ENCODE measurements at regions not wholly inside any gene's neighbourhood (a gene's known extent, or its start where the extent isn't known, plus 50 kb on each side); places are given as distances from the start of the nearest gene placed in this dataset.

DNA sequence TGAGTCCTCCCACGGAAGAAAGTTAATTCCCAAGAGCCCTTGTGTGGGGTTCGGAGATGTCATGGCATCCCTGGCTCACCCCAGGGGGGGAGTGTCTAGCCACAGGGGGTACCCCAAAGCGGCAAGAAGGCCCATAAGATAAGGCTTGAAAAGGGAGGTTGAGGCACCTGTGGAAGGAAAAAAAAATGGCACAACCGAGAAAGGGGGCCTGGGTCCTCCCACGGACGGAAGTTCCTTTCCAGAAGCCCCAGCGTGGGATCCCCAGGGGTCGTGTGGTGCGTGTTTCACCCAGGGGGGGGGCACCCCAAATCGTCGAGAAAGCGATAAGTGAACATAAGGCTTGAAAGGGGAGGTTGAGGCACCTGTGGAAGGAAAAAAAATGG, 266.7 kb downstream of the ALG10 start:
- TF ChIP-seq, protein P1, sequence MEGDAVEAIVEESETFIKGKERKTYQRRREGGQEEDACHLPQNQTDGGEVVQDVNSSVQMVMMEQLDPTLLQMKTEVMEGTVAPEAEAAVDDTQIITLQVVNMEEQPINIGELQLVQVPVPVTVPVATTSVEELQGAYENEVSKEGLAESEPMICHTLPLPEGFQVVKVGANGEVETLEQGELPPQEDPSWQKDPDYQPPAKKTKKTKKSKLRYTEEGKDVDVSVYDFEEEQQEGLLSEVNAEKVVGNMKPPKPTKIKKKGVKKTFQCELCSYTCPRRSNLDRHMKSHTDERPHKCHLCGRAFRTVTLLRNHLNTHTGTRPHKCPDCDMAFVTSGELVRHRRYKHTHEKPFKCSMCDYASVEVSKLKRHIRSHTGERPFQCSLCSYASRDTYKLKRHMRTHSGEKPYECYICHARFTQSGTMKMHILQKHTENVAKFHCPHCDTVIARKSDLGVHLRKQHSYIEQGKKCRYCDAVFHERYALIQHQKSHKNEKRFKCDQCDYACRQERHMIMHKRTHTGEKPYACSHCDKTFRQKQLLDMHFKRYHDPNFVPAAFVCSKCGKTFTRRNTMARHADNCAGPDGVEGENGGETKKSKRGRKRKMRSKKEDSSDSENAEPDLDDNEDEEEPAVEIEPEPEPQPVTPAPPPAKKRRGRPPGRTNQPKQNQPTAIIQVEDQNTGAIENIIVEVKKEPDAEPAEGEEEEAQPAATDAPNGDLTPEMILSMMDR (IDR thresholded peaks at IDR 0.05) = no peak
- TF ChIP-seq POLR2A (IDR thresholded peaks at IDR 0.05) = no peak
- H3K27me3 ChIP-seq = no peaks in the 10 kb centered on the region
- no peaks in the 10 kb centered on the region for H3K36me3 ChIP-seq (replicated peaks in 1 of 2; ENCODE audit: insufficient read depth in 1 of 2, low read depth in 2 of 2)
- no peak overlapping the region for H3K27ac ChIP-seq
- DNase-seq = no peak
- no peak for ATAC-seq
- H3K4me1 ChIP-seq = no peaks in the 10 kb centered on the region
- WGBS, 2 donors = 64 to 74% methylated on average over 12 of the region's 12 CpGs
- H3K9me3 ChIP-seq = peaks cover 0 to 29% (median 0%) of the 10 kb centered on the region in 3 donors
- intact Hi-C loops (cut with DNase I) = no loop called here
- no peak overlapping the region for H3K4me3 ChIP-seq

- H3K4me1 ChIP-seq = no peaks in the 10 kb centered on the region
- H3K9me3 ChIP-seq = peaks cover 0 to 29% (median 0%) of the 10 kb centered on the region in 3 donors
- TF ChIP-seq, protein P1 (IDR thresholded peaks at IDR 0.05) = no peak
- no peak for TF ChIP-seq POLR2A (IDR thresholded peaks at IDR 0.05)
- no peak overlapping the region for H3K27ac ChIP-seq
- DNase-seq = peak in 1 of 4 donors; percentile 4
- no peaks in the 10 kb centered on the region for H3K36me3 ChIP-seq (replicated peaks in 1 of 2; ENCODE audit: insufficient read depth in 1 of 2, low read depth in 2 of 2)
- 46 to 60% methylated on average over 42 to 49 of the region's 49 CpGs for WGBS, 2 donors
- no peak overlapping the region for H3K4me3 ChIP-seq
- H3K27me3 ChIP-seq = no peaks in the 10 kb centered on the region
- intact Hi-C loops (cut with DNase I) = no loop called here
- ATAC-seq = no peak
Measured at GRCh38 chr12:34289431-34290380, 267.4 kb downstream of the ALG10 start.

DNA sequence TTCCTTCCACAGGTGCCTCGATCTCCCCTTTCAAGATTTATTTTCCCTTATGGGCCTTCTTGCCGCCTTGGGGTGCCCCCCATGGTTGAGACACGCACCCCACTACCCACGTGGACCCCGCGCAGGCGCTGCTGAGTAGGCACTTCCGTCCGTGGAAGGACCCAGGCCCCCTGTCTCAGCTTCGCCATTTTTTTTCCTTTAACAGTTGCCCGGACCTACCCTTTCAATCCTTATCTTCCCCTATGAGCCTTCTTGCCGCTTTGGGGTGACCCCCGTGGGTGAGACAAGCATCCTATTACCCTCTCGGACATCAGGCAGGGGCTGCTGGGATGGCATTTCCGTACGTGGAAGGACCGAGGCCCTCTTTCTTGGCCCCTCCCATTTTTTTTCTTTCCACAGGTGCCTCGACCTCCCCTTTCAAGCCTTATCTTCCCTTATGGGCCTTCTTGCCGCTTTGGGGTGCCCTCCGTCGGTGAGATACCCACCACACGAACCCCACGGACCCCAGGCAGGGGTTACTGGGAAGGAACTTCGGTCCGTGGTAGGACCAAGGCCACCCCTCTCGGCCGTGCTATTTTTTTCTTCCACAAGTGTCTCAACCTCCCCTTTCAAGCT, 268.2 kb downstream of the ALG10 start:
- H3K9me3 ChIP-seq = peaks cover 0 to 30% (median 0%) of the 10 kb centered on the region in 3 donors
- no peaks in the 10 kb centered on the region for H3K27me3 ChIP-seq
- H3K4me3 ChIP-seq = no peak overlapping the region
- no peak overlapping the region for H3K27ac ChIP-seq
- no peak for ATAC-seq
- TF ChIP-seq, protein P1 (IDR thresholded peaks at IDR 0.05) = no peak
- no peak for TF ChIP-seq POLR2A (IDR thresholded peaks at IDR 0.05)
- H3K4me1 ChIP-seq = no peaks in the 10 kb centered on the region
- DNase-seq = no peak
- intact Hi-C loops (cut with DNase I) = no loop called here
- WGBS, 2 donors = 48 to 50% methylated on average over 27 of the region's 27 CpGs
- H3K36me3 ChIP-seq (replicated peaks in 1 of 2; ENCODE audit: insufficient read depth in 1 of 2, low read depth in 2 of 2) = no peaks in the 10 kb centered on the region

GRCh38 chr12:34291001-34291400, 268.7 kb downstream of the ALG10 start:
- Histone ChIP-seq H3K9me3 (peaks cover 0 to 30% (median 0%) of the 10 kb centered on the region in 3 donors), H3K36me3 (replicated peaks in 1 of 2; ENCODE audit: insufficient read depth in 1 of 2, low read depth in 2 of 2) (no peaks in the 10 kb centered on the region), H3K4me3 (no peak overlapping the region), H3K27me3 (no peaks in the 10 kb centered on the region), H3K4me1 (no peaks in the 10 kb centered on the region), H3K27ac (no peak overlapping the region)
- intact Hi-C loops (cut with DNase I) = no loop called here
- DNase-seq (peak in 1 of 4 donors; percentile 5), ATAC-seq (no peak)
- TF ChIP-seq POLR2A (IDR thresholded peaks at IDR 0.05) = no peak
- TF ChIP-seq, protein P1 (IDR thresholded peaks at IDR 0.05) = no peak
- WGBS, 2 donors = 59 to 63% methylated on average over 17 of the region's 17 CpGs

Data from body of pancreas (tissue), 4 donors.